ENCODE measurements at regions not wholly inside any gene's neighbourhood (a gene's known extent, or its start where the extent isn't known, plus 50 kb on each side); places are given as distances from the start of the nearest gene placed in this dataset.

GRCh38 chr6:140592877-140593276 lies 1218.4 kb upstream of the CITED2 start:
- H3K4me3 Mint-ChIP-seq: no peak overlapping the region
- WGBS, 2 experiments (ENCODE audit: insufficient coverage in 1 of 2, insufficient read length in 1 of 2): 90 to 100% methylated on average over 2 to 3 of the region's 3 CpGs
- no peaks in the 10 kb centered on the region for H3K36me3 Mint-ChIP-seq (ENCODE audit: low read depth)
- H3K27me3 Mint-ChIP-seq (ENCODE audit: insufficient read depth): no peaks in the 10 kb centered on the region
- no peaks in the 10 kb centered on the region for H3K27me3 ChIP-seq (ENCODE audit: control insufficient read depth, insufficient read depth, low read length, poor library complexity, severe bottlenecking)
- no peak overlapping the region for H3K9ac ChIP-seq (ENCODE audit: extremely low read depth, low read length, poor library complexity, severe bottlenecking)
- peaks cover 19% of the 10 kb centered on the region for H3K9me3 ChIP-seq (ENCODE audit: control insufficient read depth, low read length)
- H3K27ac ChIP-seq (ENCODE audit: low read depth, low read length): no peak overlapping the region
- peaks cover 16% of the 10 kb centered on the region for H3K9me3 Mint-ChIP-seq
- no peaks in the 10 kb centered on the region for H3K36me3 ChIP-seq (ENCODE audit: control insufficient read depth, insufficient read depth, low read length)
- H3K4me3 ChIP-seq (ENCODE audit: low read length): no peak overlapping the region
- peaks cover 6% of the 10 kb centered on the region for H3K4me1 ChIP-seq (ENCODE audit: control insufficient read depth, insufficient read depth, low read length)
- peaks cover 6% of the 10 kb centered on the region for H3K4me1 Mint-ChIP-seq
- DNase-seq: no peak
- no peak for TF ChIP-seq CTCF (conservative IDR thresholded peaks at IDR 0.05)
- no peak overlapping the region for H3K27ac Mint-ChIP-seq

- TF ChIP-seq CTCF (conservative IDR thresholded peaks at IDR 0.05): no peak
- Histone ChIP-seq H3K36me3 (ENCODE audit: control insufficient read depth, insufficient read depth, low read length) (no peaks in the 10 kb centered on the region), H3K9ac (ENCODE audit: extremely low read depth, low read length, poor library complexity, severe bottlenecking) (no peak overlapping the region), H3K4me3 (ENCODE audit: low read length) (peak overlapping the region; percentile 42), H3K9me3 (ENCODE audit: control insufficient read depth, low read length) (peaks cover 31% of the 10 kb centered on the region), H3K4me1 (ENCODE audit: control insufficient read depth, insufficient read depth, low read length) (peaks cover 6% of the 10 kb centered on the region), H3K27ac (ENCODE audit: low read depth, low read length) (no peak overlapping the region), H3K27me3 (ENCODE audit: control insufficient read depth, insufficient read depth, low read length, poor library complexity, severe bottlenecking) (peaks cover 5% of the 10 kb centered on the region)
- Mint-ChIP-seq H3K4me1 (peaks cover 6% of the 10 kb centered on the region), H3K27me3 (ENCODE audit: insufficient read depth) (no peaks in the 10 kb centered on the region), H3K4me3 (no peak overlapping the region), H3K36me3 (ENCODE audit: low read depth) (no peaks in the 10 kb centered on the region), H3K9me3 (peaks cover 21% of the 10 kb centered on the region), H3K27ac (no peak overlapping the region)
- no peak for DNase-seq
These were observed 1216.2 kb upstream of the CITED2 start for GRCh38 chr6:140590641-140591040.

- Mint-ChIP-seq H3K4me1 (peaks cover 6% of the 10 kb centered on the region), H3K27me3 (ENCODE audit: insufficient read depth) (no peaks in the 10 kb centered on the region), H3K36me3 (ENCODE audit: low read depth) (no peaks in the 10 kb centered on the region), H3K4me3 (no peak overlapping the region), H3K9me3 (peaks cover 5% of the 10 kb centered on the region), H3K27ac (no peak overlapping the region)
- H3K36me3 ChIP-seq (ENCODE audit: control insufficient read depth, insufficient read depth, low read length): no peaks in the 10 kb centered on the region
- H3K27ac ChIP-seq (ENCODE audit: low read depth, low read length): no peak overlapping the region
- no peak for TF ChIP-seq CTCF (conservative IDR thresholded peaks at IDR 0.05)
- DNase-seq: no peak
- no peak overlapping the region for H3K4me3 ChIP-seq (ENCODE audit: low read length)
- no peak overlapping the region for H3K9ac ChIP-seq (ENCODE audit: extremely low read depth, low read length, poor library complexity, severe bottlenecking)
- H3K9me3 ChIP-seq (ENCODE audit: control insufficient read depth, low read length): peaks cover 14% of the 10 kb centered on the region
- H3K27me3 ChIP-seq (ENCODE audit: control insufficient read depth, insufficient read depth, low read length, poor library complexity, severe bottlenecking): peaks cover 5% of the 10 kb centered on the region
- WGBS, 2 experiments (ENCODE audit: insufficient coverage in 1 of 2, insufficient read length in 1 of 2): 93 to 100% methylated on average over 1 to 3 of the region's 3 CpGs
- peaks cover 6% of the 10 kb centered on the region for H3K4me1 ChIP-seq (ENCODE audit: control insufficient read depth, insufficient read depth, low read length)
These were observed 1212.1 kb upstream of the CITED2 start for GRCh38 chr6:140586426-140587061.

Measured in endodermal cell (in vitro differentiated cells).